Peyer's patch (tissue), 4 donors: ENCODE measurements at regions not wholly inside any gene's neighbourhood (a gene's known extent, or its start where the extent isn't known, plus 50 kb on each side); places are given as distances from the start of the nearest gene placed in this dataset.

Experiments used
- DNase-seq, 3 donors: peaks; one replicate each; pipeline ENCODE4 v3.0.0-alpha.2; 2017 to 2019
- H3K27ac ChIP-seq, 4 donors: fragments of 200-600 bp; sonication (generic); one replicate each; pipeline ENCODE4 v1.5.1; 2016 to 2019
- H3K27me3 ChIP-seq, 2 donors: fragments of 200-600 bp; sonication (generic); one replicate each; pipeline ENCODE4 v1.5.1; 2019
- H3K36me3 ChIP-seq, 3 donors: fragments of 200-600 bp; sonication (generic); one replicate each; pipeline ENCODE4 v1.5.1; 2016 to 2019
- H3K4me1 ChIP-seq, 4 donors: fragments of 200-600 bp; sonication (generic); one replicate each; pipeline ENCODE4 v1.5.1; 2016 to 2019
- H3K4me3 ChIP-seq, 4 donors: fragments of 200-600 bp; sonication (generic); 1 replicate in 3 of 4; 2 replicates in 1 of 4; pipeline ENCODE4 v1.5.1; 2016 to 2019; ENCODE audit warnings: mild to moderate bottlenecking in 1 of 4
- H3K9me3 ChIP-seq, 4 donors: fragments of 200-600 bp; sonication (generic); one replicate each; pipeline ENCODE4 v1.5.1; 2016 to 2019; ENCODE audit warnings: mild to moderate bottlenecking in 1 of 4
- CTCF ChIP-seq, 6 experiments: fragments of 450-650 bp in 4 of 6; fragments of 200-600 bp in 2 of 6; sonication (generic) in 1 of 6; IDR thresholded peaks; one replicate each; pipeline ENCODE4 v1.5.1; 2017 to 2019; ENCODE audit warnings: antibody characterized with exemption in 6 of 6, mild to moderate bottlenecking in 3 of 6, moderate library complexity in 1 of 6
- POLR2A ChIP-seq, 2 donors: fragments of 450-650 bp; IDR thresholded peaks; one replicate each; pipeline ENCODE4 v1.5.1; 2017; ENCODE audit warnings: antibody characterized with exemption in 2 of 2, mild to moderate bottlenecking in 2 of 2, moderate library complexity in 2 of 2

DNA sequence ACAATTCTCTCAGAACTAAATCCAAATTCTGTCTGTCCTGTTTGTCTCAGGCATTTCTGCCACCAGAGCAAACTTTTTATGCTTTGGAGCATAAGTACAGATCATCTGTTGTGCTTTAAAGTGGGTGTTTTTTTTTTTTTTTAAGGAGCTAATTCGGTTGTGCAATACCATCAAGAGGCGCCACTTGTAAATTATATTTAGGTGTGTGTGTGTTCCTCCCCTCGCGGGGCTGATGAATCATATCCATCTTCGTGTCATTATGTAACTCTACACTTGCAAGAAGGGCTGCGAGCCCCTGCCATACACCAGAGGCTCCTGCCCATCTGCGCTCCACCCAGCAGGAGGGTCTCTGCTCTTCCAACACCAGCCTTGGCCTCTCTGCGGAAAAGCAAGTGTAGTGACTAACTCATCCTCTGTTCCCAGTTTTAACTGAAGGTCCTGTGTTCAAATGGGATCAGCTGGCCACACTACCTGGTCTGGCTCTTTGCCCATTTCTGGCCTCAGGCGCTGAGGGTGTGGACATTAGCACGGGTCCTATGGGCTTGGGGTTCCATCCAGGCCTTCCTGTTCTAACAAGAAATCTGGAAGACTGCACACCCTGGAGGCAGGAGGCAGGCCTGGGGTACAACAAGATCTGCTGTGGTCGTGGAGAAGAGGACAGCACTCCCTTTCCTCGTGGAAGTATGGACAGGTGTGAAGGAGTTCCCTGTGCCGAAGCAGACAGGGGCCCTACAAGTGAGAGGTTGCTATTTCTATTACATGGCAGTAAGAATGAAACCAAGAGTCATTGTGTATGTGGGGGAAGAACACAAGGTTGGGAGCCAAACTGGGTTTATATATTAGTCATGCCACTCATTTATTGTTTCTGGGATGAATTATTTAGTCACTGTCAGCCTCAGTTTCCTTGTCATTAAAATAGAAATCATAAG is 96.1 kb upstream of the MBNL2 start:
- TF ChIP-seq CTCF (IDR thresholded peaks at IDR 0.05) (peak in 2 of 6 experiments; percentile 0 to 6), POLR2A (IDR thresholded peaks at IDR 0.05) (no peak)
- Histone ChIP-seq H3K27me3 (no peaks in the 10 kb centered on the region), H3K9me3 (no peaks in the 10 kb centered on the region), H3K4me3 (no peak overlapping the region), H3K27ac (peak overlapping the region in 2 of 4 donors; percentile 18 to 20), H3K36me3 (no peaks in the 10 kb centered on the region), H3K4me1 (peaks cover 0 to 14% (median 0%) of the 10 kb centered on the region in 4 donors)
- no peak for DNase-seq

DNA sequence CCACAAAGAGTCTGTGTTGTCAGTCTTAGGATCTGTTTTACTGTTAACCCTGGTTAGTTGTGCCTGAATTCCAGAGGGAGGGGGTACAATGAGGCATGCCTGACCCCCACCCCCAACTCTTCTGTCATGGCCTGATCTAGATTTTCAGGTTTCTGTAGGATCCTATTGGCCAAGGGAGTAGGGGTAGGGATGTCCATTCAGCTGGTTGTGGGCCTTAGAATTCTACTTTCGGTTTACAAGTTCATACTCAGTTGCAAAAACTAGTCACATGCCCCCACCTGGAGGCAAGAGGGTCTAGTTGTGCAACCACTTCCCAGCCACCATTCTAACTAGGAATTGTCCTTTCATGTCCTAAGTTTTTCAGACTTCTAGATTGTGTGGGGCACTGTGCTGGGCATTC is 94.3 kb upstream of the MBNL2 start:
- no peaks in the 10 kb centered on the region for H3K9me3 ChIP-seq
- H3K27ac ChIP-seq: no peak overlapping the region
- no peaks in the 10 kb centered on the region for H3K27me3 ChIP-seq
- peaks cover 0 to 14% (median 0%) of the 10 kb centered on the region in 4 donors for H3K4me1 ChIP-seq
- DNase-seq: no peak
- no peaks in the 10 kb centered on the region for H3K36me3 ChIP-seq
- H3K4me3 ChIP-seq: no peak overlapping the region
- TF ChIP-seq CTCF (IDR thresholded peaks at IDR 0.05) (no peak), POLR2A (IDR thresholded peaks at IDR 0.05) (no peak)

GRCh38 chr13:97130190-97130589 is 91.9 kb upstream of the MBNL2 start:
- no peak for DNase-seq

GRCh38 chr13:97131447-97131846 is 90.7 kb upstream of the MBNL2 start:
- no peaks in the 10 kb centered on the region for H3K4me1 ChIP-seq
- no peak for TF ChIP-seq POLR2A (IDR thresholded peaks at IDR 0.05)
- TF ChIP-seq CTCF (IDR thresholded peaks at IDR 0.05): no peak
- DNase-seq: no peak
- H3K27ac ChIP-seq: no peak overlapping the region
- no peak overlapping the region for H3K4me3 ChIP-seq
- no peaks in the 10 kb centered on the region for H3K27me3 ChIP-seq
- no peaks in the 10 kb centered on the region for H3K9me3 ChIP-seq
- H3K36me3 ChIP-seq: no peaks in the 10 kb centered on the region

More at GRCh38 chr13:97130190-97130589, 91.9 kb upstream of the MBNL2 start:
- H3K4me3 ChIP-seq: no peak overlapping the region
- no peaks in the 10 kb centered on the region for H3K9me3 ChIP-seq
- peaks cover 0 to 12% (median 0%) of the 10 kb centered on the region in 4 donors for H3K4me1 ChIP-seq
- H3K27me3 ChIP-seq: no peaks in the 10 kb centered on the region
- H3K36me3 ChIP-seq: no peaks in the 10 kb centered on the region
- no peak for TF ChIP-seq CTCF (IDR thresholded peaks at IDR 0.05)
- no peak for TF ChIP-seq POLR2A (IDR thresholded peaks at IDR 0.05)
- no peak overlapping the region for H3K27ac ChIP-seq

GRCh38 chr13:97133554-97133953 is 88.6 kb upstream of the MBNL2 start:
- Histone ChIP-seq H3K9me3 (no peaks in the 10 kb centered on the region), H3K4me1 (no peaks in the 10 kb centered on the region), H3K27ac (no peak overlapping the region), H3K27me3 (no peaks in the 10 kb centered on the region), H3K36me3 (no peaks in the 10 kb centered on the region), H3K4me3 (no peak overlapping the region)
- no peak for DNase-seq
- TF ChIP-seq POLR2A (IDR thresholded peaks at IDR 0.05) (no peak), CTCF (IDR thresholded peaks at IDR 0.05) (no peak)
